Tibial artery (tissue), 4 donors: ENCODE measurements at regions not wholly inside any gene's neighbourhood (a gene's known extent, or its start where the extent isn't known, plus 50 kb on each side); places are given as distances from the start of the nearest gene placed in this dataset.
"Not testable (repeated sequence)": the region's sequence is repeated elsewhere in the genome, so short reads cannot be mapped to it uniquely, and the experiment has no call there.

Experiments
- DNase-seq, 2 donors: peaks; one replicate each; pipeline ENCODE4 v3.0.0-alpha.2; 2019
- H3K27ac ChIP-seq, 2 donors: fragments of 200-600 bp; sonication (generic) in 1 of 2; 1 replicate in 1 of 2; 2 replicates in 1 of 2; pipeline ENCODE4 v1.5.1; 2018 to 2019; ENCODE audit warnings: mild to moderate bottlenecking in 1 of 2
- H3K27me3 ChIP-seq, 2 donors: fragments of 200-600 bp; sonication (generic) in 1 of 2; one replicate each; pipeline versions ENCODE4 v1.5.1 to v1.6.0; 2016 to 2019
- H3K36me3 ChIP-seq, 3 donors: fragments of 200-600 bp; sonication (generic) in 2 of 3; one replicate each; pipeline ENCODE4 v1.5.1; 2016 to 2019; ENCODE audit warnings: mild to moderate bottlenecking in 2 of 3
- H3K4me1 ChIP-seq, 4 donors: fragments of 200-600 bp; sonication (generic) in 2 of 4; 1 replicate in 3 of 4; 2 replicates in 1 of 4; pipeline ENCODE4 v1.5.1; 2016 to 2019
- H3K4me3 ChIP-seq, 2 donors: fragments of 200-600 bp; sonication (generic) in 1 of 2; 1 replicate in 1 of 2; 2 replicates in 1 of 2; pipeline ENCODE4 v1.5.1; 2018 to 2019; ENCODE audit warnings: mild to moderate bottlenecking in 2 of 2
- H3K9me3 ChIP-seq, 3 donors: fragments of 200-600 bp; sonication (generic) in 1 of 3; one replicate each; pipeline ENCODE4 v1.5.1; 2016 to 2019
- CTCF ChIP-seq, 2 experiments: fragments of 200-600 bp in 1 of 2; fragments of 450-650 bp in 1 of 2; IDR thresholded peaks; one replicate each; pipeline ENCODE4 v1.5.1; 2017 to 2019; ENCODE audit warnings: antibody characterized with exemption in 2 of 2, mild to moderate bottlenecking in 1 of 2, moderate library complexity in 1 of 2
- intact Hi-C: fragments of 100-400 bp; cut with DNase I; formaldehyde crosslinking; loops from one replicate; pipeline ENCODE4 v1.15.0; 2023; ENCODE audit warnings: low total_unique reads

- intact Hi-C loops, result loop anchor here (10.0 kb wide), 1 partner anchor 128 kb away; no protein-coding TSS in a partner anchor
- Histone ChIP-seq H3K27me3 (peaks cover 0 to 3% of the 10 kb centered on the region in 2 donors), H3K4me1 (peaks cover 0 to 7% (median 3%) of the 10 kb centered on the region in 4 donors), H3K36me3 (no peaks in the 10 kb centered on the region), H3K9me3 (no peaks in the 10 kb centered on the region), H3K4me3 (no peak overlapping the region), H3K27ac (no peak overlapping the region)
- peak in 1 of 2 donors; percentile 23 for DNase-seq
- no peak for TF ChIP-seq CTCF (IDR thresholded peaks at IDR 0.05)
Observed at GRCh38 chr20:40966516-40967185, 62.0 kb upstream of the TOP1 start.

GRCh38 chr20:40967700-40968099, 60.9 kb upstream of the TOP1 start:
- H3K9me3 ChIP-seq, result no peaks in the 10 kb centered on the region
- H3K4me1 ChIP-seq, result peaks cover 0 to 4% (median 2%) of the 10 kb centered on the region in 4 donors
- H3K36me3 ChIP-seq, result no peaks in the 10 kb centered on the region
- intact Hi-C loops, result loop anchor here (10.0 kb wide), 1 partner anchor 127 kb away; no protein-coding TSS in a partner anchor
- TF ChIP-seq CTCF (IDR thresholded peaks at IDR 0.05), result no peak
- H3K27me3 ChIP-seq, result no peaks in the 10 kb centered on the region
- peak in 1 of 2 donors; percentile 19 for DNase-seq
- no peak overlapping the region for H3K4me3 ChIP-seq
- no peak overlapping the region for H3K27ac ChIP-seq

GRCh38 chr20:40968816-40969562, 59.6 kb upstream of the TOP1 start:
- not testable (repeated sequence) for H3K4me1 ChIP-seq, H3K36me3 ChIP-seq, H3K27me3 ChIP-seq, H3K27ac ChIP-seq, H3K9me3 ChIP-seq
- peak overlapping the region; percentile 29 to 30 for H3K4me3 ChIP-seq
- peak; percentile 81 to 83 for DNase-seq
- intact Hi-C loops, result loop anchor here (10.0 kb wide), 1 partner anchor 126 kb away; no protein-coding TSS in a partner anchor
- peak; percentile 92 to 97 for TF ChIP-seq CTCF (IDR thresholded peaks at IDR 0.05)

- H3K4me1 ChIP-seq, result peaks cover 0 to 4% (median 0%) of the 10 kb centered on the region in 4 donors
- H3K27me3 ChIP-seq, result no peaks in the 10 kb centered on the region
- no peak for DNase-seq
- no peak for TF ChIP-seq CTCF (IDR thresholded peaks at IDR 0.05)
- H3K27ac ChIP-seq, result no peak overlapping the region
- H3K9me3 ChIP-seq, result no peaks in the 10 kb centered on the region
- no peaks in the 10 kb centered on the region for H3K36me3 ChIP-seq
- H3K4me3 ChIP-seq, result no peak overlapping the region
- intact Hi-C loops, result no loop called here
Observed at GRCh38 chr20:40970218-40970617, 58.4 kb upstream of the TOP1 start.

GRCh38 chr20:40977218-40977617, 51.4 kb upstream of the TOP1 start:
- no peak overlapping the region for H3K4me3 ChIP-seq
- peaks cover 4 to 13% (median 7%) of the 10 kb centered on the region in 3 donors for H3K9me3 ChIP-seq
- H3K27ac ChIP-seq, result no peak overlapping the region
- intact Hi-C loops, result no loop called here
- no peak for TF ChIP-seq CTCF (IDR thresholded peaks at IDR 0.05)
- no peak for DNase-seq
- no peaks in the 10 kb centered on the region for H3K4me1 ChIP-seq
- peaks cover 0 to 4% (median 0%) of the 10 kb centered on the region in 3 donors for H3K36me3 ChIP-seq
- no peaks in the 10 kb centered on the region for H3K27me3 ChIP-seq
